GM18507 (cell line): ENCODE measurements at regions not wholly inside any gene's neighbourhood (a gene's known extent, or its start where the extent isn't known, plus 50 kb on each side); places are given as distances from the start of the nearest gene placed in this dataset.

Experiments
- DNase-seq: peaks from one replicate; pipeline ENCODE4 v3.0.0; 2011; ENCODE audit warnings: low read depth; ENCODE audit not compliant: insufficient read length; ENCODE audit errors: extremely low spot score
- FAIRE-seq: peaks from 2 replicates; lab custom pipeline; 2011; peaks lifted over from hg19 to GRCh38; lab: Jason Lieb, UNC

DNA sequence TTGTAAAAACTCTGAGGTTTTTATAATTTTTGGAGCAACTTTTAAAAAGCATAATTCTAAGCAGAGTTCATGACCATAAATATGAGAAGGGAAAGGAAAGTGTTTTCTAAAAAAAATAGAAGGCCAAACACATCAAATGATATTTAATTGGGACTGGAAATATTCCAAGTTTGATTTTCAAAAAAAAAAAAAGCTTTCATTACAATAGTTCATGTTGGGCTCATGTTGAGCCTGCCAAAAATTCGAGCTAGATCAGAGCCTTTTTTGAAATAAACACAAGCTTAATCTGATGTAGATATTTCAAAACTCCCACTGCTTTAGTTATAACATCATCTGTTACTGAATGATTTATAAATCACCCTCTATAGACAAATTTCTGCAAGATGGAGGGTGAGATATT lies 163.4 kb upstream of the DEFB112 start:
- FAIRE-seq: no peak
- no peak for DNase-seq

DNA sequence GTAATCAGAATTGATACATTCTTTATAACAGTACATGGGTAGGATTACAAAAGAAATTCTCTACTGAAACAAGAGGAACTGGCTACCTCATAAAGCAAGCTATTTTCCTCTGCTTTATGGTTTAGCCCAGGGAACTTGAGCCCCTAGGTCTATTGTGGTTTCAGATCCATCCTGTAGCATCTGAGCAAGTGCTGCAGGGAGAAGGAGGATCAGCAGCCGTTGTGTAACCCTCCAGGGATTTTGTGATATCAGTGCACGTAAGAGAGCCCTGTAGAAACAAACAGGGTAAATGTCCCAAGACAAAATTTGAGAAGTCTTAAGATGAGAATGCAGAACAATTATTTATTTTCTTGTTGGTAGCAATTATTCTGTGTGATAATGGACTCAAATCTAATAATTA lies 165.2 kb upstream of the DEFB112 start:
- DNase-seq (no peak), FAIRE-seq (no peak)

DNA sequence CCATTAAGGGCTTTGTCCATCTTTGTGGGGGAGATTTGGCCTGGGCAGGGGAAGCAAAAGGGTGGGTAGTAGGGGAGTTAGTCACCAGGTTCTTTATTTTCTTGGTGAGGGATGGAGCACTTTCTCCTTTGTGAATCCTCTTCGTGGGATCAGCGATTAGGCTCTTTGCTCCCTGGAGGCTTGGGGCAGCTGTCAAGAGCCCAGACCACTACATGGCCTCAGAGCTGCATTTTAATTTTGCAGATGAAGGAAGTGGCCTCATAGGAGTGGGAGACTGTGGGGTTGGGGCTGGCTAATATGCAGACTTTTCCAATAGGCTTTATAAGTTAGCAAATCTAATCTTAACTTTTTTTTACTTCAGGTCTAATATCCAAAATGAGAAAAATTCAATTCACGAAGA lies 168.1 kb upstream of the DEFB112 start:
- FAIRE-seq (no peak), DNase-seq (no peak)

DNA sequence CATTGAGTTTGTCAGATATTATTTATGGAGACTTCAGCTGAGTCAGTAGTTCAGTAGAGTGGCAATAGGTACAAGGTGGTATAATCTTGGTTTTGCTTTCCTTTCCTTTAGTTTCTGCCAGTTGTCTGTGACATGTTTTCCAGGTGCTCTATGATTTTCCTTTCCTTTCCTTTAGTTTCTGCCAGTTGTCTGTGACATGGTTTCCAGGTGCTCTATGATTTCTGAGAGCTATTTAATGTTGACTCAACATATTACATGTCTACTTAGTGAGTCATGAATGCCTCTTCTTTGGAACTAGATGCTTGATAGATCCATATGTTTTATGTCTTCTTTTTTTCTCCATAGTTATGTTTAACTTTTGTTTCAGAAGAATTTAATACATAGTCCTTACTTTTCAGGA lies 186.4 kb upstream of the DEFB112 start:
- no peak for FAIRE-seq

DNA sequence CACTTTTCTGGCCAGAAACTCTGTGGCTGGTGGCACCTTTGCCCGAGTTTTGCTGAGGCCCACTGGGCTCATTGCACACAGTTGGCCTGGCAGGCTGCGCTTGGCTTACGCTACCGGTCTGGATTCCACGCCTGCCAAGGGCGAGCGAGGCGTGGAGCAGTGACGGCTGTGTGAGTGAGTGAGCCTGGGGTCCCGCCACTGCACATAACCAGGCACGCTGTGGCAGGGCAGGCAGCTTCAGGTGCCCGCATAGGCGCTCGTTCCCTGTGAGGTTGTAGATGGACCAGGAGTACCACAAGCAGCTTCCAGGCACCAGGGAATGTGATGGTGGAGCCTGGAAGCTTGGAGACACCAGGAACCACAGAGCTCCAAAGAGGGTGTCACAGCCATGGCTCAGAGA lies 190.1 kb upstream of the DEFB112 start:
- DNase-seq (no peak), FAIRE-seq (no peak)

More for the DNA sequence above, 186.4 kb upstream of the DEFB112 start:
- DNase-seq: no peak

DNA sequence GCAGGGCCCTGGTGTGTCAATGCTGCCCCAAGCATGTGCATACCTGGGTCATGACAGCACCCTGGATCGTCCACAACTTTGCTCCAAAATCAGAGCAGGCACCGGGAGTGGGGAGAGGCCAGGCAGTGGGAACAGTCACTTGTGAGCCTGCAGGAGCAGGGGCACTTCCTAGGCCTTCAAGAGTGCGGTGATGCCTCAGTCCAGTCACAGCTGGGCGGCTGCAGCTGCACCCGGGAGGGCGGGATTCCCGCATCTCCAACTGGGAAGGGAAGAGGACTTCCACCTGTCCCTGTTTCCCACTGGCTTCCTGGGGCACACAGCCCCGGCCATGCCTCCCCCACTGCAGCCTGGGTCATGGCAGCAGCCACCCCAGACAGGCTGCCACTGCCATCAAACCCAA lies 191.3 kb upstream of the DEFB112 start:
- DNase-seq (no peak), FAIRE-seq (no peak)

DNA sequence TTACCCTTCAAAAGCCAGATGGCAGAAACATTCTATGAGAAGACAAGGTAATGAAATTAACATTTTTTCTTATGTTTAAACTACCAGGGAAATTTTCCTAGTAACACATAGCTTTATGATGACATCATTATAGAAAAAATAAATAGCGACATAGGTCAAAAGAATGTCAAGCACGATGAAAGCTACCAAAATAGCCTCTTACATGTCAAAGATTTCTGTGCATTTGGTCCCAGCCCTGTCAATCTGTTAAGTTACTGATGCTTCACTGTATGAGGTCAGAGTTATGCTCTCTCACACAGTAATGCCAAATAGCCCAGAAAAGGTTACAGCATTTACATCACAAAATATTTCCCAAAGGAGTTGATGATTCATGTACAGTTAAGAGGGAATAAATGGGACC lies 199.8 kb upstream of the DEFB112 start:
- FAIRE-seq: no peak
- DNase-seq: no peak

DNA sequence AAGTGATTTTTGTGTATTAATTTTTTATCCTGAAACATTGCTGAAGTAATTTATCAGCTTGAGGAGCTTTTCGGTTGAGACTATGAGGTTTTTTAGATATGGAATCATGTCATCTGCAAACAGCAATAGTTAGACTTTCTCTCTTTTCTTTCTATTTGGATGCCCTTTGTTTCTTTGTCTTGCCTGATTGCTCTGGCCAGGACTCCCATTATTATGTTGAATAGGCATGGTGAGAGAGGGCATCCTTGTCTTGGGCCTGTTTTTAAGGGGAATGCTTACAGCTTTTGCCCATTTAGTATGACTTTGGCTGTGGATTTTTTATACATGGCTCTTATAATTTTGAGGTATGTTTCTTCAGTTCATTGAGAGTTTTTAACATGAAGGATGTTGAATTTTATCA lies 207.6 kb upstream of the DEFB112 start:
- FAIRE-seq: no peak
- DNase-seq: no peak

DNA sequence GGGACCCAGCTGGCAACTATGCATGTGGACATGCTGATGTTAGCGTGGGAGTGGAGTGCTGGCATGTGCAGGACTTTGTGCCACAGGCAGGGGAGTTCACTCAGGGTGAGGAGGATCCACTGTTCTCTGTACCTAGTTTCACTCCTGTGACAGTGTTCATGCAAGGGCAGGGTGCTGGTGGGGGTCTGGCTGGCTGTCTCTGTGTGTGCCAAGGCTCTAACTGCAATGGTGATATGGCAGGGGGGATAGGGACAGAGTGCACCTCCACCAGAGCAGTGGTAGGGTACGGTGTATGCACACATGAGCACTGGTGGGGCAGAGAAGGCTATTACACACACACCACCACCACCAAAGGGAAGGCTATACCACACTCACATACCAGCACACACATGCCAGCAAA lies 210.2 kb upstream of the DEFB112 start:
- FAIRE-seq: no peak
- no peak for DNase-seq

DNA sequence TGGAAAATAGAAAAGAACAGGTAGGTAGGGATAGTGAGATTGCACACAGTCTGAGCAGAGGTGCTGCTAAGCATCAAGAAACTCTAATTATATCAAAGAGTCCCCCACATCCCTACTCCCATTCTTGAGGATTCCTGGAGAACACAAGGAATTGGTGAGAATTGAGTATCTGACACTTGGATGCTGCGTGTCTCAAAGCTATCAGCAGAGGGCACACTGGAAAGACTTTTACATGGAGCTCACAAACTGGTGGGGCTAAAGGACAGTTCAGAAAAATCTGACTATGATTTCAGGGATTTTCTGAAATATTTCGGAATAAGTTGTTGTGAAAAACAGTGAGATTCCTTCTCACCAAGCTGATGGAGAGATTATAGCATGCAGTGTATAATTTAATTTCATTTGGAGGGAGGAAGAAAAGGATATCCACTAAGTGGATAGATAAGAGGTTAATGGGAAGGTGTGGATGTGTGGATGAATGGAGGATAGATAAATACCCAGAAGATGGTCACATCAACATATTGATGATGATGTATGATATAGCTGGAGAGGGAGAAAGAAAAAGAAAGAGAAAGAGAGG lies 215.4 kb upstream of the DEFB112 start:
- no peak for FAIRE-seq

DNA sequence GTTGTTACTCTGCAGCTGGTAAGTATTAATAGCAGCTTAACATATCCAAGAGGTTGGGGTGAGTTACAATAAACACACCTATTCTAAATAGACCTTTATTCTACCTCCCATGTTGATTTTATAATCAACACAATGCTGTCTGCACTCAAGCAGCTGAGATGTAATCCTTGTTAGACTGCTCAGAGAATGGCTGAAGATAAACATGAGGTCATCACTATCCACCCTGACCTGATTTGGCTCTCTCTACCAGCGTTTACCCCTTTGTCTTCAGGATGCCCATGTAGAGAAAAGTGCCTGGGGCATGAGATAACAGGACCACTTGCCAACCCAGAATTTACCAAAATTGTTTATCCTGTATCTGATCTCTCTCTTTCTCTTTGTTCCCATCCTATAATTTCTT lies 220.7 kb upstream of the DEFB112 start:
- FAIRE-seq (no peak), DNase-seq (no peak)

More for the DNA sequence above, 215.4 kb upstream of the DEFB112 start:
- no peak for DNase-seq

DNA sequence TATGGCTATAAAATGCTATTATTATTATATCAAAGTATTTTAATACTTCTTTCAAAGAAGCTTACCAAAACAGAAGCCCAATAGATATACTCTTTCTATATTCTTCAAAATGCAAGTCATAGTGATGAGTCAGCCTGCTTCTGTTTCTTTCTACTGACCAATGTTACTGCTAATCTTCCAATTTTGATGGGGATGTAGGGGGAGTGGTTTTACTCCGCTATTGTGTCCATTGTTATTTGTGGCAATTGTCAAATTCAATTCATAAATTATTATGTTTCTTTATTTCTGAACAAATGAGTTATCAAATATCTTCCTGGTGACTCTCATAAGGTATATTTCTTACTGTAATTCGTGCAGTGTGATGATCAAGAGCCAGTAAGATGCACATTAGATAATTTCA lies 221.5 kb upstream of the DEFB112 start:
- no peak for DNase-seq
- no peak for FAIRE-seq

DNA sequence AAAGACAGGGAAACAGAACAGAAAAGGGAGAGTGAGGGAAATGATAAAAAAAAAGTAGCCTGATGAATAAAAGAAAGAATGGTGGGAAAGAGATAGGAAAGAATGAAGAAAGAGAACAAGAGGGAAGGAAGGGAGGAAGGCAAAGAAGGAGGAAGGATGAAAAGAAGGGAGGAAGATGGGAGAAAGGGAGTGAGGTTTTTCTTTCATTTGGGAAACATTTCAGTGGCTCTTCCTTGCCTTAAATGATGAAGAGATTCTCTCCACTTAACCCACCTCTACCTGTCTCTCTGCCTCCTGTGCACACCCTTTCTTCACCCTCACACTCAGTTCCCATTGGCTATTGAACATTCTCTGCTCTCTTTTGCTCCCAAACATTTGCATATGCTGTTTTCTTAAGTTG lies 222.1 kb upstream of the DEFB112 start:
- DNase-seq: no peak
- no peak for FAIRE-seq

DNA sequence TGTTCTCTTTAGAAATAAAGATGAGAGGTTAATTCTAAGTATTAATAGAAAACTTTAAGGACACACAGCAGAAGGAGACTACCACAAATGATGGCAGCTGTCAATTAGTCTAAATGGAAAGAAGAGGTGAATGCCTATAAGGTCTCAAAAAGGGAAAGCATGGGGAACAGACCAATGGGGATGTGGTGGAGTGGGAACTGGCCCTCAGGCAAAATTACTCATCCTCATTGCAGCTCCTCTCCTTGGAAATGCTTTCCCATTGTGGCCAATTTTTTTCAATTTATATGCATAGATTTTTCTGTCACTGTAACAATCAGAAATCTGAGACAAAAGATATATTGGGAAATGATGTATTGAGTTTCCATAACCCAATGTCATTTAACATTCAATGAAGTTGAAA lies 222.9 kb upstream of the DEFB112 start:
- no peak for DNase-seq
- no peak for FAIRE-seq

DNA sequence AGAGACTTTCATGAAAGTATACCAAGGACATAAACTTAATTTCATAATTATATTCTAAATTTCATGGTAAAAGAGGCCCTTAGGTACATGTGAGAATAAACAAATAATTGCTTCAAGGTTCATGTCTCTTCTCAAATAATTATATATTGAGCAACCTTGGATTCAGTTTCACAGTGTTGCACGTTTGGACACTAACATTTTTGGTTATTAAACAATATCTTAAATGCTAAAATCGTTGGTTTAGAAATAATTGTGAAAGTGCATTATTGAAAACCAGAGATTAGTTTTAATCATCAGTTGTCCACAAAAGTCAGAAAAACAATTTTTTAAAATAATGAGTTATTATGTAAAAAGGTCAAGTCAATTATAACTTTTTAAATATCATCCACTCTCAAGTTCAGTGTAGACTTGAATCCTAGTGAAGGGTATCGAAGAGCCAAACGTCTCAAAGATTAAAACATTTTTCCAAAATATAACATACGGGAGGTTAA lies 227.1 kb upstream of the DEFB112 start:
- FAIRE-seq (no peak), DNase-seq (no peak)

DNA sequence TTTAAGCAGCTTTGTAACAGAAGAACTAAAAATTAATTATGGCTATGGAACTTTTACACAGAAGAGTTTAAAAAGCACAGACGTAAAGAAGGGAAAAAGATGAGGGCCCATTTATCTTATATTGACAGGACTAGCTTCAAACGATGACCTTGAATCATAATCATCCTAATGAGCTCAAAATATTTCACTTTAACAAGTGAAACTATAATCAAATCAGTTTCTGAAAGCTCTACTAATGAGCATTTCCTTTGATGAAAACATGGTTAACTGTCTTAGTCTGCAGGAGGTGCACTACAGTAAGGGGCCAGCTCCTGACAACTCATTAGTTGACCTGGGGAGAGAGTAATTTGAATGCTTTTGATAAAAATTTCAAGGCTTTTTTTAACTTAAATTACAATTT lies 228.0 kb upstream of the DEFB112 start:
- FAIRE-seq (no peak), DNase-seq (no peak)

DNA sequence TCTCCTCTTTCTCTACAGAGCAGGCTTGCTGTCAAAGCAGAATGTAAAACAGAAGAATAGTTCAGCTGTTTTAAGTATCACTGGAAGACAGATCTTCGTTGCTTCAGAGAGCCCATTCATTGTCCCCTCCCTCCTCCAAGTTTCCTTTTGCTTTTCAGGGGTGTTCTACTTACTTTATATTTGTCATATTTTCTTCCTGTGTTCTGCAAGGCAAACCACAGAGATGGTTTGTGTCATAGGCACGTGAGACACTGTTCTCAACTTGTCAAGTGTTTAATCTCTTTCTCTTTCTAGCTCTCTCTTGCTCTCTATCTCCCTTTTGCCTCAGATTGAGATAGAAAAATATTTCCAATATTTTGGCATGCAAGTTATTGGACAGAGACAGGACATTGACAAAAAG lies 228.9 kb upstream of the DEFB112 start:
- FAIRE-seq (no peak), DNase-seq (no peak)

DNA sequence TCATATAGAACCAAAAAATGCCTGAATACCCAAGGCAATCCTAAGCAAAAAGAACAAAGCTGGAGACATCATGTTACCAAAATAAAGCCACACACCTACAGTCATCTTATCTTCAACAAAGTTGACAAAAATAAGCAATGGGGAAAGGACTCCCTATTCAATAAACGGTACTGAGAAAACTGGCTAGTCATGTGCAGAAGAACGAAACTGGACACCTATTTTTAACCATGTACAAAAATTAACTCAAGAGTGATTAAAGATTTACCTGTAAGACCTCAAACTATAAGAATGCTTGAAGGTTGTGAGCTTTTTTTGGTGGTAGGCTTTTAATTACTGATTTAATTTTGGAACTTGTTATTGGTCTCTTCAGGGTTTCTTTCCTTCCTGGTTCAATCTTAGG lies 236.0 kb upstream of the DEFB112 start:
- no peak for FAIRE-seq
- no peak for DNase-seq

DNA sequence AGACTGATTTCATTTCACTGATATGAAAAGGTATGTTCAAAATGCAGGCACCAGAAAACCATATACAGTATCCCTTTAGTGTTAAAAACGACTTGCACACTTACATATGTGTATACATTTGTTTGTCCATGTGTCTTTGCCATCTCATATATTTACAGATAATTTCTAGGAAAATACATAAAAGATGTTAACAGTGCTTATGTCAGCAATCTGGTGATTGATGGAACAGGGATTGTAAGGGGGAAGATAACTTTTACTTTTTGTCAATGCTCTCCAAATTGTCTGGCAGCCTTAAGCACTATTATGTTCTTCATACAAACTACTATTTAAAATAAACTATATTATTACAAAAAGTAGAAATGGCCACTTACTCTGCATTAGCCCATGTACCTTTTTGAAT lies 238.5 kb upstream of the DEFB112 start:
- FAIRE-seq: no peak
- no peak for DNase-seq

DNA sequence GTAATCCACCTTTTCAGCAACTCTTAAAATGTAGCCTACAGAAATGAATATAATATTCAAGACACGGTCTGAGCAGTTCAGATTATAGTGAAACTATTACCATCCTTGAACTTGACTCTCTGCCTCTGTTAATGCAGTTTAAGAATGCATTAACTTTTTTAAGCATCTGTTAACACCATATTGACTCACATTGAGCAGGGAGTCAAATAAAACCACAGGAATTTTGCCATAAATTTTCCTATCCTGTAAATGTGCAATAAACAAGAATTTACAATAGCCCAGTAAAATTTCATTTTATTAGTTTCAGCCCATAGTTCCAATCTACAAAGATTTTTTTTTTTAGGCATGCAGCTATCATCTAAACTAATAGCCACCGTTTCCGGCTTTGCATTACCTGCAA lies 239.2 kb upstream of the DEFB112 start:
- no peak for FAIRE-seq

DNA sequence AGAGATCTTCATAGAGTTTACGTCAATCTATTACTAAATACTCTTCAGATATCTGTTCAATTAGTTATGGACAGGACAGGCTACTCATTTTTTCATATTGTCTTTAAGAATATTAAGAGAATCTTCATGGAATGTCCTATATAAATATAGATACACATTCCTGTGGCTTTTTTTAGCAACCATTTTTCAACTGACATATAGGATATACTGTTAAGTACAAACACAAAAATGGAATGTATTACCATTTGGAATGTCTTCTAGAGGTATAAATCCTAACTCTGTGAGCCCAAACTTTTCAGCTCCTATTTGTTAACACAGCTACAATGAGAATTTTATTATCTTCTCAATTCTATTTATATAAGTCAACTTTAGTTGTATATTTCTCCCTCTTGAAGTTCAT lies 239.6 kb upstream of the DEFB112 start:
- DNase-seq (no peak), FAIRE-seq (no peak)

More for the DNA sequence above, 239.2 kb upstream of the DEFB112 start:
- DNase-seq: no peak

DNA sequence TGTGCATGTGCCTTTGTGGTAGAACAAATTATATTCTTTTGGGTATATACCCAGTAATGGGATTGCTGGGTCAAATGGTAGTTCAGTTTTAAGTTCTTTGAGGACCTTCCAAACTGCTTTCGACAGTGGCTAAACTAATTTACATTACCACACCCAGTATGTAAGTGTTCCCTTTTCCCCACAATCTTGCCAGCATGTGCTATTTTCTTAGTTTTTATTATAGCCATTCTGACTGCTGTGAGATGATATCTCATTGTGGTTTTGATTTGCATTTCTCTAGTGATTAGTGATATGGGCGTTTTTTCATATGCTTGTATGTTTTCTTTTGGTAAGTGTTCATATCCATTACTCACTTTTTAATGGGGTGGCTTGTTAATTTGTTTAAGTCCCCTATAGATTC lies 251.6 kb upstream of the DEFB112 start:
- DNase-seq: no peak
- FAIRE-seq: no peak
